ENCODE measurements at regions not wholly inside any gene's neighbourhood (a gene's known extent, or its start where the extent isn't known, plus 50 kb on each side); places are given as distances from the start of the nearest gene placed in this dataset.

DNA sequence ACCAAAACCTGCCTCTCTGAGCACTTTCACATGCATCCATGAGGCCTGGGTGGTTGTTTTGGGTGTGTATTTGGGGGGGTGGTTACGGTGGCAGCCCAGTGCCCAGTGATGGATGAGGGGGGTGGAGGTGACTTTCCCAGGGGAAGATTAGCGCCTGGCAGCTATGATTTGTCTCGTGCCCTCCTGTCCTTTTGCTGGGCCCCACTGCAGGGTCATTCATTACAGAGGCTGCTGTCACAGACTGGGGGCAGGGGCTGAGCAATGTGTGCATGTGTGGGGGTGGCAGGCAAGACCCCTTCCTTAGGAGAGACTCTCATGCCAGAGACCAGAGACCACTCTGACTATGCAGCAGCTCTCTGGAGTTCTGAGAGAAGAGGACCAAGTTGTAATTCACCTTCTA lies 93.7 kb downstream of the MRM1 start:
- TF ChIP-seq, protein P1, sequence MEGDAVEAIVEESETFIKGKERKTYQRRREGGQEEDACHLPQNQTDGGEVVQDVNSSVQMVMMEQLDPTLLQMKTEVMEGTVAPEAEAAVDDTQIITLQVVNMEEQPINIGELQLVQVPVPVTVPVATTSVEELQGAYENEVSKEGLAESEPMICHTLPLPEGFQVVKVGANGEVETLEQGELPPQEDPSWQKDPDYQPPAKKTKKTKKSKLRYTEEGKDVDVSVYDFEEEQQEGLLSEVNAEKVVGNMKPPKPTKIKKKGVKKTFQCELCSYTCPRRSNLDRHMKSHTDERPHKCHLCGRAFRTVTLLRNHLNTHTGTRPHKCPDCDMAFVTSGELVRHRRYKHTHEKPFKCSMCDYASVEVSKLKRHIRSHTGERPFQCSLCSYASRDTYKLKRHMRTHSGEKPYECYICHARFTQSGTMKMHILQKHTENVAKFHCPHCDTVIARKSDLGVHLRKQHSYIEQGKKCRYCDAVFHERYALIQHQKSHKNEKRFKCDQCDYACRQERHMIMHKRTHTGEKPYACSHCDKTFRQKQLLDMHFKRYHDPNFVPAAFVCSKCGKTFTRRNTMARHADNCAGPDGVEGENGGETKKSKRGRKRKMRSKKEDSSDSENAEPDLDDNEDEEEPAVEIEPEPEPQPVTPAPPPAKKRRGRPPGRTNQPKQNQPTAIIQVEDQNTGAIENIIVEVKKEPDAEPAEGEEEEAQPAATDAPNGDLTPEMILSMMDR (IDR thresholded peaks at IDR 0.05), result no peak
- TF ChIP-seq NR3C1 (CRISPR knock-in tag; conservative IDR thresholded peaks at IDR 0.05; ENCODE audit: low read depth) (no peak), RELA (CRISPR knock-in tag; IDR thresholded peaks at IDR 0.05; ENCODE audit: borderline replicate concordance) (no peak), SP1 (CRISPR knock-in tag; conservative IDR thresholded peaks at IDR 0.05) (no peak), TP53 (CRISPR knock-in tag; IDR thresholded peaks at IDR 0.05) (no peak), TEAD1 (CRISPR knock-in tag; IDR thresholded peaks at IDR 0.05) (no peak), ZNF671 (CRISPR knock-in tag; IDR thresholded peaks at IDR 0.05) (no peak)
- TF ChIP-seq, protein P2, sequence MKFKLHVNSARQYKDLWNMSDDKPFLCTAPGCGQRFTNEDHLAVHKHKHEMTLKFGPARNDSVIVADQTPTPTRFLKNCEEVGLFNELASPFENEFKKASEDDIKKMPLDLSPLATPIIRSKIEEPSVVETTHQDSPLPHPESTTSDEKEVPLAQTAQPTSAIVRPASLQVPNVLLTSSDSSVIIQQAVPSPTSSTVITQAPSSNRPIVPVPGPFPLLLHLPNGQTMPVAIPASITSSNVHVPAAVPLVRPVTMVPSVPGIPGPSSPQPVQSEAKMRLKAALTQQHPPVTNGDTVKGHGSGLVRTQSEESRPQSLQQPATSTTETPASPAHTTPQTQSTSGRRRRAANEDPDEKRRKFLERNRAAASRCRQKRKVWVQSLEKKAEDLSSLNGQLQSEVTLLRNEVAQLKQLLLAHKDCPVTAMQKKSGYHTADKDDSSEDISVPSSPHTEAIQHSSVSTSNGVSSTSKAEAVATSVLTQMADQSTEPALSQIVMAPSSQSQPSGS (CRISPR knock-in tag; IDR thresholded peaks at IDR 0.05; ENCODE audit: borderline replicate concordance, low read depth), result no peak
- TF ChIP-seq, protein P3, sequence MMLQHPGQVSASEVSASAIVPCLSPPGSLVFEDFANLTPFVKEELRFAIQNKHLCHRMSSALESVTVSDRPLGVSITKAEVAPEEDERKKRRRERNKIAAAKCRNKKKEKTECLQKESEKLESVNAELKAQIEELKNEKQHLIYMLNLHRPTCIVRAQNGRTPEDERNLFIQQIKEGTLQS (CRISPR knock-in tag; conservative IDR thresholded peaks at IDR 0.05), result no peak
- TF ChIP-seq, protein P4, sequence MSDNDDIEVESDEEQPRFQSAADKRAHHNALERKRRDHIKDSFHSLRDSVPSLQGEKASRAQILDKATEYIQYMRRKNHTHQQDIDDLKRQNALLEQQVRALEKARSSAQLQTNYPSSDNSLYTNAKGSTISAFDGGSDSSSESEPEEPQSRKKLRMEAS (CRISPR knock-in tag; IDR thresholded peaks at IDR 0.05), result no peak
- TF ChIP-seq, protein P5, sequence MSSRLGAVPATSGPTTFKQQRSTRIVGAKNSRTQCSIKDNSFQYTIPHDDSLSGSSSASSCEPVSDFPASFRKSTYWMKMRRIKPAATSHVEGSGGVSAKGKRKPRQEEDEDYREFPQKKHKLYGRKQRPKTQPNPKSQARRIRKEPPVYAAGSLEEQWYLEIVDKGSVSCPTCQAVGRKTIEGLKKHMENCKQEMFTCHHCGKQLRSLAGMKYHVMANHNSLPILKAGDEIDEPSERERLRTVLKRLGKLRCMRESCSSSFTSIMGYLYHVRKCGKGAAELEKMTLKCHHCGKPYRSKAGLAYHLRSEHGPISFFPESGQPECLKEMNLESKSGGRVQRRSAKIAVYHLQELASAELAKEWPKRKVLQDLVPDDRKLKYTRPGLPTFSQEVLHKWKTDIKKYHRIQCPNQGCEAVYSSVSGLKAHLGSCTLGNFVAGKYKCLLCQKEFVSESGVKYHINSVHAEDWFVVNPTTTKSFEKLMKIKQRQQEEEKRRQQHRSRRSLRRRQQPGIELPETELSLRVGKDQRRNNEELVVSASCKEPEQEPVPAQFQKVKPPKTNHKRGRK (CRISPR knock-in tag; IDR thresholded peaks at IDR 0.05; ENCODE audit: borderline replicate concordance), result no peak

Data from WTC11 (cell line).